GM19351 (cell line): ENCODE measurements at regions not wholly inside any gene's neighbourhood (a gene's known extent, or its start where the extent isn't known, plus 50 kb on each side); places are given as distances from the start of the nearest gene placed in this dataset.

Source experiments
- ATAC-seq: cut with Tn5 transposase; IDR thresholded peaks from one replicate; pipeline ENCODE4 v1.9.1; 2021; ENCODE audit warnings: mild to moderate bottlenecking, moderate library complexity; ENCODE audit not compliant: unreplicated experiment

DNA sequence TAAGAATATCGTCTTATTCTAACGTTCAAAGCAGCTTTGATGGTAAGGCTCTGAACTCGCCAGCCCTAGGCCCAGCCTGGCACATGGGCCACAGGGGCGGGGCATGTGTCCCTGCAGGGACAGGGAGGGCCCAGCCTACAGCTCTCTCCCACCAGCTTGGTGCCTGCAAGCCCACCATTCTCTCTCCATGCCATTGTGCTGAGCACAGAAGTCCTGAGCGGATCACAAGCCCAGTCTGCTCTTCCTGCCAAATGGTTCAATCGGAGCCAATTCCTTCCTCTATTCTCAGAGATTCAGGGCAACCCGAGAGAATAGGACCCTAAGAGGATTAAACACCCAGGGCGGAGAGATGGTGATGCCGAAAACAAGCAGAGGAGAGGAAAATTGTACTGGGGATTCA, 50.3 kb upstream of the APCDD1 start:
- ATAC-seq, result no peak
